Parathyroid adenoma (tissue), 2 donors: ENCODE measurements at regions not wholly inside any gene's neighbourhood (a gene's known extent, or its start where the extent isn't known, plus 50 kb on each side); places are given as distances from the start of the nearest gene placed in this dataset.

Source experiments
- H2AFZ ChIP-seq: fragments of 300-600 bp; sonication (generic); one replicate; pipeline ENCODE4 v1.7.0; 2017; ENCODE audit warnings: antibody characterized with exemption, mild to moderate bottlenecking
- H3K27ac ChIP-seq: fragments of 300-600 bp; sonication (generic); one replicate; pipeline ENCODE4 v1.7.0; 2017
- H3K27me3 ChIP-seq: fragments of 300-600 bp; sonication (generic); one replicate; pipeline ENCODE4 v1.7.0; 2017; ENCODE audit warnings: low read length; ENCODE audit not compliant: control insufficient read depth, insufficient read depth
- H3K36me3 ChIP-seq: fragments of 300-600 bp; sonication (generic); one replicate; pipeline ENCODE4 v1.7.0; 2017; ENCODE audit warnings: low read length; ENCODE audit not compliant: control insufficient read depth, insufficient read depth
- H3K4me1 ChIP-seq: fragments of 300-600 bp; sonication (generic); one replicate; pipeline ENCODE4 v1.7.0; 2017; ENCODE audit warnings: control low read depth
- H3K4me2 ChIP-seq: fragments of 300-600 bp; sonication (generic); one replicate; pipeline ENCODE4 v1.7.0; 2017; ENCODE audit warnings: low read length
- H3K4me3 ChIP-seq: fragments of 300-600 bp; sonication (generic); one replicate; pipeline ENCODE4 v1.7.0; 2017; ENCODE audit warnings: low read depth, low read length
- H3K79me2 ChIP-seq: fragments of 300-600 bp; sonication (generic); one replicate; pipeline ENCODE4 v1.7.0; 2017; ENCODE audit warnings: control low read depth
- H3K9ac ChIP-seq: fragments of 300-600 bp; sonication (generic); one replicate; pipeline ENCODE4 v1.7.0; 2017; ENCODE audit warnings: mild to moderate bottlenecking
- H3K9me3 ChIP-seq: fragments of 300-600 bp; sonication (generic); one replicate; pipeline ENCODE4 v1.7.0; 2017; ENCODE audit warnings: low read length; ENCODE audit not compliant: control insufficient read depth
- CTCF ChIP-seq: fragments of 300-600 bp; sonication (generic); IDR thresholded peaks from one replicate; pipeline ENCODE4 v1.7.0; 2017; ENCODE audit warnings: antibody characterized with exemption, mild to moderate bottlenecking
- donor health status: primary hyperparathyroidism.

- Histone ChIP-seq H3K4me3 (no peak overlapping the region), H2AFZ (no peak overlapping the region), H3K4me2 (no peak overlapping the region), H3K9ac (no peak overlapping the region), H3K79me2 (no peaks in the 10 kb centered on the region), H3K27me3 (no peaks in the 10 kb centered on the region), H3K9me3 (no peaks in the 10 kb centered on the region), H3K27ac (no peak overlapping the region), H3K4me1 (no peaks in the 10 kb centered on the region), H3K36me3 (no peaks in the 10 kb centered on the region)
- no peak for TF ChIP-seq CTCF
Measured at GRCh38 chr13:44293908-44294735, 79.5 kb upstream of the SERP2 start.

GRCh38 chr13:44294876-44295275 is 78.7 kb upstream of the SERP2 start:
- no peaks in the 10 kb centered on the region for H3K27me3 ChIP-seq
- H3K27ac ChIP-seq, result no peak overlapping the region
- no peak overlapping the region for H3K9ac ChIP-seq
- H3K9me3 ChIP-seq, result no peaks in the 10 kb centered on the region
- H2AFZ ChIP-seq, result no peak overlapping the region
- H3K36me3 ChIP-seq, result no peaks in the 10 kb centered on the region
- no peak overlapping the region for H3K4me3 ChIP-seq
- H3K79me2 ChIP-seq, result no peaks in the 10 kb centered on the region
- no peaks in the 10 kb centered on the region for H3K4me1 ChIP-seq
- TF ChIP-seq CTCF, result no peak
- H3K4me2 ChIP-seq, result no peak overlapping the region

- Histone ChIP-seq H3K4me1 (peaks cover 5% of the 10 kb centered on the region), H2AFZ (no peak overlapping the region), H3K27ac (no peak overlapping the region), H3K9ac (no peak overlapping the region), H3K36me3 (no peaks in the 10 kb centered on the region), H3K9me3 (no peaks in the 10 kb centered on the region), H3K27me3 (no peaks in the 10 kb centered on the region), H3K4me3 (no peak overlapping the region), H3K4me2 (no peak overlapping the region), H3K79me2 (no peaks in the 10 kb centered on the region)
- no peak for TF ChIP-seq CTCF
Measured at GRCh38 chr13:44296856-44297255, 76.8 kb upstream of the SERP2 start.

- TF ChIP-seq CTCF, result no peak
- H3K36me3 ChIP-seq, result no peaks in the 10 kb centered on the region
- H2AFZ ChIP-seq, result no peak overlapping the region
- no peak overlapping the region for H3K4me2 ChIP-seq
- no peak overlapping the region for H3K27ac ChIP-seq
- H3K27me3 ChIP-seq, result no peaks in the 10 kb centered on the region
- H3K79me2 ChIP-seq, result no peaks in the 10 kb centered on the region
- no peaks in the 10 kb centered on the region for H3K9me3 ChIP-seq
- H3K4me1 ChIP-seq, result peaks cover 5% of the 10 kb centered on the region
- H3K4me3 ChIP-seq, result no peak overlapping the region
- no peak overlapping the region for H3K9ac ChIP-seq
Measured at GRCh38 chr13:44298314-44298713, 75.3 kb upstream of the SERP2 start.
